NT2/D1 (cell line): ENCODE measurements at regions not wholly inside any gene's neighbourhood (a gene's known extent, or its start where the extent isn't known, plus 50 kb on each side); places are given as distances from the start of the nearest gene placed in this dataset.
"Not testable (repeated sequence)": the region's sequence is repeated elsewhere in the genome, so short reads cannot be mapped to it uniquely, and the experiment has no call there.

Source experiments
- DNase-seq: peaks from one replicate; pipeline ENCODE4 v3.0.0-alpha.2; 2011; ENCODE audit warnings: low read depth, low spot score
- H3K27me3 ChIP-seq: 2 replicates; pipeline ENCODE4 v1.6.0; 2011; ENCODE audit warnings: mild to moderate bottlenecking; ENCODE audit not compliant: insufficient read length, insufficient read depth
- H3K36me3 ChIP-seq: 2 replicates; pipeline ENCODE4 v1.6.1; 2011; ENCODE audit warnings: mild to moderate bottlenecking, low read length, mixed read lengths; ENCODE audit not compliant: insufficient read depth, insufficient read length
- H3K4me1 ChIP-seq: 2 replicates; pipeline ENCODE4 v1.5.1; 2011; ENCODE audit not compliant: insufficient read depth, insufficient read length
- H3K4me3 ChIP-seq: 2 replicates; pipeline ENCODE4 v1.5.1; 2011; ENCODE audit warnings: low read depth; ENCODE audit not compliant: insufficient read length
- H3K9ac ChIP-seq: 2 replicates; pipeline ENCODE4 v1.6.0; 2011; ENCODE audit warnings: low read depth; ENCODE audit not compliant: insufficient read length
- H3K9me3 ChIP-seq: 2 replicates; pipeline ENCODE4 v1.5.1; 2011; ENCODE audit warnings: mild to moderate bottlenecking, low read length; ENCODE audit not compliant: insufficient read depth
- SUZ12 ChIP-seq: IDR thresholded peaks from 2 replicates; pipeline ENCODE4 v1.6.1; 2011; ENCODE audit not compliant: insufficient read length, insufficient read depth; ENCODE audit errors: extremely low read depth
- YY1 ChIP-seq: IDR thresholded peaks from 2 replicates; pipeline ENCODE4 v1.6.1; 2011; ENCODE audit not compliant: insufficient read length, insufficient read depth
- ZNF274 ChIP-seq: IDR thresholded peaks from 2 replicates; pipeline ENCODE4 v1.6.1; 2011; ENCODE audit warnings: mild to moderate bottlenecking, low read depth, low read length

DNA sequence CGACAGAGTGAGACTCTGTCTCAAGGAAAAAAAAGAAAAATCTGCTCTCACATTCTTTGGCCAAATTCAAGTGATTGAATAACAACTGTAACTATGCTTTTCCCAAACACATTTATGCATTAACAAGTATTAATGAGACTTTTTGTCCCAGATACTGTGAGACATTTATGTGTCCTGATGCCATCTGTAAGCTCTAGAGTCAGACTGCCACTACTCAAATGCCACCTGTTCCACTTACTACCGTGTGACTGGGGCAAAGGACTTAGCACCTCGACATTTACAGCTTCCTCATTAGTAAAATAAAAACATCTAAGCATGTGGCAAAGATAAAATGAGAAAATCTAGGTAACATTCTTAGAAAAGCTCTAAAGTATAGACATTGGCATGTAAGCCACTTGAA, 178.1 kb upstream of the MARCKS start:
- Histone ChIP-seq H3K9me3 (no peaks in the 10 kb centered on the region), H3K4me3 (no peak overlapping the region), H3K9ac (no peak overlapping the region), H3K4me1 (no peaks in the 10 kb centered on the region), H3K36me3 (no peaks in the 10 kb centered on the region), H3K27me3 (no peaks in the 10 kb centered on the region)
- TF ChIP-seq ZNF274 = no peak
- TF ChIP-seq SUZ12 = no peak
- no peak for TF ChIP-seq YY1
- no peak for DNase-seq

DNA sequence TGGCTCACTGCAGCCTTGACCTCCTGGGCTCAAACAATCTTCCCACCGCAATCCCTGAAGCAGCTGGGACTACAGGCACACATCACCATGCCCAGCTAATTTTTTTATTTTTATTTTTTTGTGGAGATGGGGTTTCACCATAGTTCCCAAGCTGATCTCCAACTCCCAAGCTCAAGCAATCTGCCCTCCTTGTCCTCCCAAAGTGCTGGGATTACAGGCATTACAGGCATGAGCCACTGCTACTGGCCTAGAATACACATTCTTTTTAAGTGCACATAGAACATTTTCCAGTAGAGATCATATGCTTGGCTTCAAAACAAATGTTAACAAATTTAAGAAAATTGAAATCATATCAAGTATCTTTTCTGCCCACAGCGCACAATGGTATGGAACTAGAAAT, 176.8 kb upstream of the MARCKS start:
- Histone ChIP-seq H3K36me3 (no peaks in the 10 kb centered on the region), H3K9ac (no peak overlapping the region), H3K4me1 (no peaks in the 10 kb centered on the region), H3K4me3 (no peak overlapping the region), H3K9me3 (no peaks in the 10 kb centered on the region), H3K27me3 (no peaks in the 10 kb centered on the region)
- TF ChIP-seq SUZ12 = no peak
- no peak for TF ChIP-seq ZNF274
- no peak for TF ChIP-seq YY1
- no peak for DNase-seq

DNA sequence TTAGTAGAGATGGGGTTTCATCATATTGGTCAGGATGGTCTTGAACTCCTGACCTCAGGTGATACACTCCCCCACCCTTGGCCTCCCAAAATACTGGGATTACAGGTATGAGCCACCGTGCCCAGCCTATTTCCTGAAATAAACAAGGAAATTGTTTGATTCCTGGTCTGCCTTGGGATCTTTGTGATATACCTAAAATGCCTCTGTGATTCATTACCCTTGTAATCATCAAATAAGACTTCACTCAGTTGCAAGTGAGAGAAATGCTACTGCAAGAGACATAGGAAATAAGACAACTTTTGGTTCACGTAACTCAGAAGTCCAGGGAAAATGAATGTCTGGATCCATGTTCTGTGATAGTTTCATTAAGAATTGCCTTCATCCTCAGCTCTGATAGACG, 173.2 kb upstream of the MARCKS start:
- TF ChIP-seq SUZ12 (no peak), ZNF274 (no peak), YY1 (no peak)
- Histone ChIP-seq H3K36me3 (no peaks in the 10 kb centered on the region), H3K9ac (no peak overlapping the region), H3K27me3 (no peaks in the 10 kb centered on the region), H3K4me3 (no peak overlapping the region), H3K9me3 (no peaks in the 10 kb centered on the region), H3K4me1 (no peaks in the 10 kb centered on the region)
- no peak for DNase-seq

DNA sequence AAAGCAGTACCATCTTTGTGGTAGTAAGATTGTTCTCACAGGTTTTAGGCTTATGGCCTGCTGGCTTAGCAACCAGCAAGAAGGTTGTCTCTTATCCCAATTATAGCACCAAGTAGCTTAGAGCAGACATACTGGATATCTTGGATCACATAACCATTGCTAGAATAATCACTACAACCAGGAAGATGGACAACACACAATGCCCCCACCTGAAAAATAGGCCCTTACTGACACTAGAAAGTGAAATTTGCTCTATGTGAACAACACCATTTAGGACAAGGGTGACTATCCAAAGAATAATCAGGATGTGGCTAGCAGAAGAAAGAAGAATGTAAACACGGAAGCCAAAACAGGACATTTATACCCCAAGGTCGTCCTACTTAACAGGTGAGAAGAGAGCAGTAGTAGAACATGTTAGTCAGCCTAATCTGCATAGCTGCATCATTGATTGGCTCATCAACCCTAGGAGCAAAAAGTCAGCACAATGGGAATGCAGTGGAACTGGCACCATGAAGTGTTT, 172.7 kb upstream of the MARCKS start:
- H3K4me3 ChIP-seq = no peak overlapping the region
- DNase-seq = no peak

DNA sequence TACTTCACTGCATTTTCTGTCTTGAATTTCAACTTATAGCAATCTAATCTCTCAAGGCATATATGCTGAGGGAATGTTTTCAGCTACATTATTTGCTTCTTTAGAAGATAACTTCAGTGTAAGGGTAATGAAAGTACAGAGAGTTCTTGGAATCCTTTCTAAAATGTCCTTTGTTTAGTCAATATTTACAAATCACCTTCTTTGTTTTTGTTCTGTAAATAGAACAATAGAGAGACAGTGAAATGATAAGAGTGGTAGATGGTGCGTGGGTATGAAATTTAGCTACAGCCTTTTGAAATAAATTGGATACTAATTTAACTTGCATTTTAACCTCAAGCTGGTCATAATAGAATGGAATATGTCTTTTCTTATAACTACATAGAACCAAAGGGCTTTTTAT, 171.1 kb upstream of the MARCKS start:
- no peak for TF ChIP-seq YY1
- no peak for TF ChIP-seq SUZ12
- TF ChIP-seq ZNF274 = no peak
- Histone ChIP-seq H3K4me3 (no peak overlapping the region), H3K9me3 (no peaks in the 10 kb centered on the region), H3K4me1 (no peaks in the 10 kb centered on the region), H3K36me3 (no peaks in the 10 kb centered on the region), H3K27me3 (no peaks in the 10 kb centered on the region), H3K9ac (no peak overlapping the region)
- no peak for DNase-seq

More for the DNA sequence above, 172.7 kb upstream of the MARCKS start:
- H3K27me3 ChIP-seq = no peaks in the 10 kb centered on the region
- no peaks in the 10 kb centered on the region for H3K4me1 ChIP-seq
- TF ChIP-seq YY1 (no peak), SUZ12 (no peak), ZNF274 (no peak)
- no peaks in the 10 kb centered on the region for H3K36me3 ChIP-seq
- H3K9me3 ChIP-seq = no peaks in the 10 kb centered on the region
- no peak overlapping the region for H3K9ac ChIP-seq

DNA sequence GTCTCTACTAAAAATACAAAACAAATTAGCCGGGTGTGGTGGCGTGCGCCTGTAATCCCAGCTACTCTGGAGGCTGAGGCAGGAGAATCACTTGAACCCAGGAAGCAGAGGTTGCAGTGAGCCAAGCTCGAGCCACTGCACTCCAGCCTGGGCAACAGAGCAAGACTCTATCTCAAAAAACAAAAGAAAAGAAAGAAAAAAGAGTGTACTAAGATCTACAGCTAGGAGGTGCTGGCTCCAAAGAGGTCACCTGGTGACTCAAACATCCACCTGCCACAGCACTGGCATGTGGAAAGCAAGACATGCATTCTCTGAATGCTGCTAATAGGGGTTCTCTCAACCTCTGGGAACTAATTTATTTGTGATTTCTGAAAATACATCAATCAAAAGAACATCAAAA, 167.5 kb upstream of the MARCKS start:
- H3K9ac ChIP-seq, H3K27me3 ChIP-seq, H3K4me3 ChIP-seq, H3K4me1 ChIP-seq, DNase-seq, H3K9me3 ChIP-seq, H3K36me3 ChIP-seq: not testable (repeated sequence)

DNA sequence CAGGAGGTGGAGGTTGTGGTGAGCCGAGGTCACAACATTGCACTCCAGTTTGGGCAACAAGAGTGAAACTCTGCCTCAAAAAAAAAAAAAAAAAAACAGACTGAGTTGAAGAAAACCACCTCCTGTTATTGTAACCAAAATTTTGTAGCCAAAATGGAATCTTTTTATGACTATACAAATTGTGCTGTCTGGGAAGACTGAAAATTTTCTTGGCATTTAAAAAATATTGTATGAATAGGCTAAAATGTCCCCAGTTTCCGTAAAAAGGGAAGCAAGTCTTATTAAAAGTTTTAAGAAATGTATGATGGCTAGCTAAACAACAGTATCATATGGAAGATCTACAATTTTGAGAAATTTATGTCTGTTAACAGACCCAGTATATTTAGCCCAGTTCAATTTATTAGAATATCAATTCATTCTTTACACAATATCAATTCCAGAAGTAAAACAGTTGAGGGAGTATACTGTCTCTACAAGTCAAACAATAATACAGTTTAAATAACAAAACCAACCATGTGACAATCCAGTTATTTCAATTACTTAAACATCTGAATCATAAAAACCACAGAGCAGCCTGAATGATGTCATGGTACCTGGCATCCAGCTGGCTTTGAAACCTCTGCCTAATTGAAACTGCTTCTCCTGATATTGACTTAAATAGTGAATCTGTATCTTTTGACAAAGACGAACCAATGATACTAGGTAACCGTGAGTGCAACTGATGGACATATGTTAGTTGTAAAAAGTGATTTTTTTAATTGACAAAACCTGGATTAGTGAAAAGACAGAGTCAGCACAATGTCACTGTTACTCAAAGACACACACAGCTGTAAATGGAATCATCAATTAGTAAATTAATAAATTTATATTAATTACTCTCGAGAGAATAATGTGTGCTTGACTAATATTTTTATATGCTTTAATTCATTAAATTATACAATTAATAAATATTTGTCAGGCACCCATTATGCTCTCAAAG, 166.6 kb upstream of the MARCKS start:
- no peak overlapping the region for H3K9ac ChIP-seq
- H3K9me3 ChIP-seq = no peaks in the 10 kb centered on the region
- TF ChIP-seq YY1 (no peak), SUZ12 (no peak)
- no peaks in the 10 kb centered on the region for H3K4me1 ChIP-seq
- H3K36me3 ChIP-seq = no peaks in the 10 kb centered on the region
- H3K4me3 ChIP-seq = no peak overlapping the region
- H3K27me3 ChIP-seq = no peaks in the 10 kb centered on the region
- no peak for DNase-seq
